H7 (cell line): ENCODE measurements at regions not wholly inside any gene's neighbourhood (a gene's known extent, or its start where the extent isn't known, plus 50 kb on each side); places are given as distances from the start of the nearest gene placed in this dataset.
"Not testable (repeated sequence)": the region's sequence is repeated elsewhere in the genome, so short reads cannot be mapped to it uniquely, and the experiment has no call there.

ENCODE experiments used
- DNase-seq: peaks from one replicate; pipeline ENCODE4 v3.0.0; 2012
- H3K27me3 ChIP-seq: 2 replicates; pipeline ENCODE4 v1.6.0; 2011; ENCODE audit warnings: mild to moderate bottlenecking, low read length; ENCODE audit not compliant: control insufficient read depth, insufficient read depth
- H3K36me3 ChIP-seq: replicated peaks from 2 replicates; pipeline ENCODE4 v1.5.1; 2011; ENCODE audit warnings: low read length; ENCODE audit not compliant: control insufficient read depth, insufficient read depth
- H3K4me3 ChIP-seq: 2 replicates; pipeline ENCODE4 v1.5.1; 2011; ENCODE audit warnings: low read depth, mild to moderate bottlenecking, control low read depth, low read length, moderate library complexity; ENCODE audit not compliant: insufficient read depth

GRCh38 chr3:152151877-152152765, 116.6 kb upstream of the MBNL1 start:
- H3K36me3 ChIP-seq, H3K27me3 ChIP-seq, DNase-seq, H3K4me3 ChIP-seq: not testable (repeated sequence)

DNA sequence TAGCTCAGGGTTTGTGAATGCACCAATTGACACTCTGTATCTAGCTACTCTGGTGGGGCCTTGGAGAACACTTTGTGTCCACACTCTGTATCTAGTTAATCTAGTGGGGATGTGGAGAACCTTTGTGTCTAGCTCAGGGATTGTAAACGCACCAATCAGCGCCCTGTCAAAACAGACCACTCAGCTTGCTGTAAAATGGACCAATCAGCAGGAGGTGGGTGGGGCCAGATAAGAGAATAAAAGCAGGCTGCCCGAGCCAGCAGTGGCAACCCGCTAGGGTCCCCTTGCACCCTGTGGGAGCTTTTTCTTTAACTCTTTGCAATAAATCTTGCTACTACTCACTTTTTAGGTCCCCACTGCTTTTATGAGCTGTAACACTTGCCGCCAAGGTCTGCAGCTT, 115.6 kb upstream of the MBNL1 start:
- not testable (repeated sequence) for H3K27me3 ChIP-seq, H3K4me3 ChIP-seq, DNase-seq

DNA sequence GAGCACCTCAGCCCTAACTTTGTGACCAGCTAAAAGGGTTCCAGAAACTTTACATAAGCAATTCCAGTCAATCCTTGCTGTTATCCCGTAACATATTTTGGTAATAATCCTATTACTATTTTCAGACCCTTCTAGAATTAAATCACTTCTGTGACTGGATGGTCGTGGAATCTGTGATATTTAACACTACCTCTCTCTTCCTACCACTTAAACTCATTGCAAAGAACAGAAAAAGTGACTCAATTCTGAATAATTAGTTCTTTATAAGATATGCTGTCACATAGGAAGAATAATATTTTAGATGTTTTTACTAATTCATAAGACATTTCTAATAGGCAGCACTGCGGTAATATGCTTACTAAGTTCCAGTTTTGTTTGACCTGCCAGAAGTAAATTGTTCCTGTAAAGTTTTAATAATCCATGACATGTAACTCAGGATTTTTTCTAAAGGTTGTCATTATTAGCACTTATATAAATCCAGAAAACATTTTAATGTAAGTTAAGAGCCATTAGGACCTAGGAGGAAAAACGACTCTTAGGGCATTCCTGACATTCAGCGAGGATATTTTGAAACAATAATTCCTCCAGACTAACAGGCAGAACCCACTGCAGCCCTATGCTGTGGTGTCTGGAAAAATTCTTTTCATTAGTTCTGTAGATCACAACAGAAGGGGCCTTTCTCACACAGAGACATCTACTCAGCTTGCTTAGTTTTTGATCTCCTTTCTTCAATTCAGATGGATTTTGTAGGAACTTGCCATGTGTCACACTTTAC, 113.3 kb upstream of the MBNL1 start:
- Histone ChIP-seq H3K36me3 (no peaks in the 10 kb centered on the region), H3K4me3 (no peak overlapping the region), H3K27me3 (no peaks in the 10 kb centered on the region)
- no peak for DNase-seq

More for the DNA sequence above, 115.6 kb upstream of the MBNL1 start:
- H3K36me3 ChIP-seq: not testable (repeated sequence)

GRCh38 chr3:152156880-152157279, 111.8 kb upstream of the MBNL1 start:
- no peaks in the 10 kb centered on the region for H3K36me3 ChIP-seq
- no peak overlapping the region for H3K4me3 ChIP-seq
- DNase-seq: no peak

DNA sequence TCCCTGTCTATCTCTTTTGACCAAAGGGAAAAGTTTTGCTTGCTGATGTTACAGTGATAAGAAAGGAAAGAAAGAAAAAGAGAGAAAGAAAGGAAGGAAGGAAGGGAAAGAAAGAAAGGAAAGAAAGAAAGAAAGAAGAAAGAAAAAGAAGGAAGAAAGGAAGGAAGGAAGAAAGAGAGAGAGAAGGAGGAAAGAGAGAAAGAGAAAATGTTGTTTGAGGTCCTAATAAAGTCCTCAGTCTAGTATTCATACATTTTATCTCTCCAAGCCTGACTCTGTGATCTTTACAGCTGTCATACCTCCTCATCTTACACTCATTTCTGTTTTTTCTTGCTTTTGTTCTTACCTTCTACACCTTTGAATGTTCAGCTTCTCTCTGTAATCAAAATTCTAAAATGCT, 111.4 kb upstream of the MBNL1 start:
- Histone ChIP-seq H3K4me3 (no peak overlapping the region), H3K27me3 (no peaks in the 10 kb centered on the region), H3K36me3 (no peaks in the 10 kb centered on the region)
- no peak for DNase-seq

More at GRCh38 chr3:152156880-152157279, 111.8 kb upstream of the MBNL1 start:
- H3K27me3 ChIP-seq: no peaks in the 10 kb centered on the region

GRCh38 chr3:152159328-152159727, 109.4 kb upstream of the MBNL1 start:
- Histone ChIP-seq H3K4me3 (no peak overlapping the region), H3K27me3 (no peaks in the 10 kb centered on the region), H3K36me3 (no peaks in the 10 kb centered on the region)
- no peak for DNase-seq

- Histone ChIP-seq H3K27me3 (no peaks in the 10 kb centered on the region), H3K36me3 (no peaks in the 10 kb centered on the region), H3K4me3 (no peak overlapping the region)
- no peak for DNase-seq
These were observed 108.2 kb upstream of the MBNL1 start for GRCh38 chr3:152160350-152161011.

GRCh38 chr3:152172460-152172859, 96.3 kb upstream of the MBNL1 start:
- DNase-seq: no peak
- Histone ChIP-seq H3K27me3 (no peaks in the 10 kb centered on the region), H3K4me3 (no peak overlapping the region), H3K36me3 (no peaks in the 10 kb centered on the region)

DNA sequence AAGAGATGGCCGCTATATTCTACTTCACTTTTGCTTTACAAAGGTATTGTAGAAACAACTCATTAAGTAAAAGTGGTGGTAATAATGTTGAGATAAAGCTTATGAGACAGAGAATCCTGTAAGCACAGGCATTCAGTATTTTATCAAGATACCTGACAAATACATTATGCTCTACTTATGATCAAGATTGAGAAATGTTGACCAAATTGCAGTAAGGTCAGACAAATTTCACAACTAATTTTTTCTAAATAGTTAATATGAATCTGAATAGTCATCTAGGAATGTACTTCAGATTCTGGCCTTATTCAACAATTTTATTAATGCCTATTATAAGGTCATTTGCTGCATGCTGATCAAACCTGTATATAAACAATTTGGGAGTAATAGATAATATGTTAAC, 95.1 kb upstream of the MBNL1 start:
- DNase-seq: no peak
- H3K4me3 ChIP-seq: no peak overlapping the region
- no peaks in the 10 kb centered on the region for H3K36me3 ChIP-seq
- no peaks in the 10 kb centered on the region for H3K27me3 ChIP-seq

GRCh38 chr3:152174876-152175527, 93.7 kb upstream of the MBNL1 start:
- no peak overlapping the region for H3K4me3 ChIP-seq
- H3K36me3 ChIP-seq: no peaks in the 10 kb centered on the region
- H3K27me3 ChIP-seq: no peaks in the 10 kb centered on the region
- no peak for DNase-seq

GRCh38 chr3:152175528-152175889, 93.2 kb upstream of the MBNL1 start:
- no peaks in the 10 kb centered on the region for H3K27me3 ChIP-seq
- no peak overlapping the region for H3K4me3 ChIP-seq
- no peak for DNase-seq
- H3K36me3 ChIP-seq: no peaks in the 10 kb centered on the region

- no peak for DNase-seq
- no peaks in the 10 kb centered on the region for H3K27me3 ChIP-seq
- no peaks in the 10 kb centered on the region for H3K36me3 ChIP-seq
- no peak overlapping the region for H3K4me3 ChIP-seq
These were observed 92.5 kb upstream of the MBNL1 start for GRCh38 chr3:152176241-152176640.

GRCh38 chr3:152176998-152177397, 91.7 kb upstream of the MBNL1 start:
- H3K27me3 ChIP-seq: no peaks in the 10 kb centered on the region
- no peaks in the 10 kb centered on the region for H3K36me3 ChIP-seq
- H3K4me3 ChIP-seq: no peak overlapping the region
- DNase-seq: no peak

- DNase-seq: no peak
- Histone ChIP-seq H3K4me3 (no peak overlapping the region), H3K36me3 (no peaks in the 10 kb centered on the region), H3K27me3 (no peaks in the 10 kb centered on the region)
These were observed 91.0 kb upstream of the MBNL1 start for GRCh38 chr3:152177757-152178156.
